Neural progenitor cell (in vitro differentiated cells): ENCODE measurements at regions not wholly inside any gene's neighbourhood (a gene's known extent, or its start where the extent isn't known, plus 50 kb on each side); places are given as distances from the start of the nearest gene placed in this dataset.

Experiments
- DNase-seq: peaks from one replicate; pipeline ENCODE4 v3.0.0-alpha.2; 2016; ENCODE audit warnings: low spot score
- H2AFZ ChIP-seq: fragments of 200-600 bp; sonication (generic); replicated peaks from 2 replicates; pipeline ENCODE4 v1.6.1; 2016; ENCODE audit warnings: antibody characterized with exemption
- H3F3A ChIP-seq: fragments of 200-600 bp; sonication (generic); 2 replicates; pipeline ENCODE4 v1.6.1; 2016; ENCODE audit warnings: antibody characterized with exemption, low read depth
- H3K27ac ChIP-seq: fragments of 200-600 bp; sonication (generic); 2 replicates; pipeline ENCODE4 v1.5.1; 2016; ENCODE audit warnings: mild to moderate bottlenecking
- H3K27me3 ChIP-seq: fragments of 200-600 bp; sonication (generic); 2 replicates; pipeline ENCODE4 v1.6.1; 2016; ENCODE audit warnings: mild to moderate bottlenecking, moderate library complexity
- H3K36me3 ChIP-seq: fragments of 200-600 bp; sonication (generic); 2 replicates; pipeline ENCODE4 v1.5.1; 2016
- H3K4me1 ChIP-seq: fragments of 200-600 bp; sonication (generic); 2 replicates; pipeline ENCODE4 v1.6.1; 2016; ENCODE audit warnings: mixed run types
- H3K4me2 ChIP-seq: fragments of 200-600 bp; sonication (generic); 2 replicates; pipeline ENCODE4 v1.6.1; 2016
- H3K4me3 ChIP-seq: fragments of 200-600 bp; sonication (generic); 2 replicates; pipeline ENCODE4 v1.5.1; 2016
- H3K79me2 ChIP-seq: fragments of 200-600 bp; sonication (generic); 2 replicates; pipeline ENCODE4 v1.6.1; 2016; ENCODE audit warnings: low read depth
- H3K9ac ChIP-seq: fragments of 200-600 bp; sonication (generic); 2 replicates; pipeline ENCODE4 v1.6.1; 2016
- H3K9me3 ChIP-seq: fragments of 200-600 bp; sonication (generic); 2 replicates; pipeline ENCODE4 v1.5.1; 2016; ENCODE audit warnings: low read depth
- H4K20me1 ChIP-seq: fragments of 200-600 bp; sonication (generic); 2 replicates; pipeline ENCODE4 v1.6.1; 2016; ENCODE audit warnings: low read depth
- H3K27ac Mint-ChIP-seq: 3 replicates; pipeline ENCODE4 v1.8.0; 2021; ENCODE audit warnings: mixed read lengths
- H3K27me3 Mint-ChIP-seq: 2 replicates; pipeline ENCODE4 v1.8.0; 2022; ENCODE audit warnings: low read depth, mild to moderate bottlenecking, inconsistent platforms, moderate library complexity, mixed read lengths; ENCODE audit not compliant: insufficient read depth
- H3K36me3 Mint-ChIP-seq: 3 replicates; pipeline ENCODE4 v1.8.0; 2021; ENCODE audit warnings: mixed read lengths
- H3K4me1 Mint-ChIP-seq: 3 replicates; pipeline ENCODE4 v1.8.0; 2021; ENCODE audit warnings: mixed read lengths
- H3K4me3 Mint-ChIP-seq: 3 replicates; pipeline ENCODE4 v1.8.0; 2021; ENCODE audit warnings: mild to moderate bottlenecking, moderate library complexity, mixed read lengths
- H3K9me3 Mint-ChIP-seq: 3 replicates; pipeline ENCODE4 v1.8.0; 2020; ENCODE audit warnings: mixed read lengths
- EZH2 ChIP-seq: fragments of 200-600 bp; sonication (generic); IDR thresholded peaks from 2 replicates; pipeline ENCODE4 v1.6.1; 2017; ENCODE audit warnings: antibody characterized with exemption, mild to moderate bottlenecking, moderate library complexity
- EZH2phosphoT487 ChIP-seq: fragments of 200-600 bp; sonication (generic); IDR thresholded peaks from 2 replicates; pipeline ENCODE4 v1.6.1; 2017; ENCODE audit warnings: antibody characterized with exemption
- TF ChIP-seq, protein P1 (sequence below): fragments of 200-600 bp; sonication (generic); IDR thresholded peaks from 2 replicates; pipeline ENCODE4 v1.5.1; 2017; ENCODE audit warnings: antibody characterized with exemption, mild to moderate bottlenecking

DNA sequence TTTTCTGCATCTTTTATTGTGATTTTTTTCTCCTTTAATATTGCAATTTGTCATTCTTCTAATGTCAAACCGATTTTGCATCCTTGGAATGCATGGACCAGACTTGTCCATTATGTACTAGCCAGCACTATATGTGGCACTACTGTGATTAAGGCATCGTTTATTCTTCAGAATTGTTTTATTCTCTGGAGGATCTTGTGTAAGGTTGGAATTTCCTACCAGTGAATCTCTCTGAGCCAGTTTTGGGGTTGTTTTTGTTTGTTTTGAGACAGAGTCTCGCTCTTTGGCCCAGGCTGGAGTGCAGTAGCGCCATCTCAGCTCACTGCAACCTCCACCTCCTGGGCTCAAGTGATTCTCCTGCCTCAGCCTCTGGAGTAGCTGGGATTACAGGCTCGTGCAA is 58.5 kb downstream of the IGLL5 start:
- H3K4me3 Mint-ChIP-seq: no peak overlapping the region
- no peak overlapping the region for H3K27ac Mint-ChIP-seq
- DNase-seq: no peak
- H3K4me1 Mint-ChIP-seq: peaks cover 10% of the 10 kb centered on the region
- Histone ChIP-seq H3K4me2 (no peak overlapping the region), H3K27ac (no peak overlapping the region), H3K79me2 (no peaks in the 10 kb centered on the region), H2AFZ (no peak overlapping the region), H3K4me3 (no peak overlapping the region), H4K20me1 (no peaks in the 10 kb centered on the region), H3K9ac (no peak overlapping the region), H3F3A (no peaks in the 10 kb centered on the region), H3K9me3 (no peaks in the 10 kb centered on the region), H3K27me3 (peaks cover 48% of the 10 kb centered on the region), H3K36me3 (no peaks in the 10 kb centered on the region), H3K4me1 (no peaks in the 10 kb centered on the region)
- TF ChIP-seq EZH2phosphoT487 (no peak), EZH2 (no peak)
- TF ChIP-seq, protein P1, sequence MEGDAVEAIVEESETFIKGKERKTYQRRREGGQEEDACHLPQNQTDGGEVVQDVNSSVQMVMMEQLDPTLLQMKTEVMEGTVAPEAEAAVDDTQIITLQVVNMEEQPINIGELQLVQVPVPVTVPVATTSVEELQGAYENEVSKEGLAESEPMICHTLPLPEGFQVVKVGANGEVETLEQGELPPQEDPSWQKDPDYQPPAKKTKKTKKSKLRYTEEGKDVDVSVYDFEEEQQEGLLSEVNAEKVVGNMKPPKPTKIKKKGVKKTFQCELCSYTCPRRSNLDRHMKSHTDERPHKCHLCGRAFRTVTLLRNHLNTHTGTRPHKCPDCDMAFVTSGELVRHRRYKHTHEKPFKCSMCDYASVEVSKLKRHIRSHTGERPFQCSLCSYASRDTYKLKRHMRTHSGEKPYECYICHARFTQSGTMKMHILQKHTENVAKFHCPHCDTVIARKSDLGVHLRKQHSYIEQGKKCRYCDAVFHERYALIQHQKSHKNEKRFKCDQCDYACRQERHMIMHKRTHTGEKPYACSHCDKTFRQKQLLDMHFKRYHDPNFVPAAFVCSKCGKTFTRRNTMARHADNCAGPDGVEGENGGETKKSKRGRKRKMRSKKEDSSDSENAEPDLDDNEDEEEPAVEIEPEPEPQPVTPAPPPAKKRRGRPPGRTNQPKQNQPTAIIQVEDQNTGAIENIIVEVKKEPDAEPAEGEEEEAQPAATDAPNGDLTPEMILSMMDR: no peak
- H3K9me3 Mint-ChIP-seq: no peaks in the 10 kb centered on the region
- H3K27me3 Mint-ChIP-seq: peaks cover 7% of the 10 kb centered on the region
- no peaks in the 10 kb centered on the region for H3K36me3 Mint-ChIP-seq

DNA sequence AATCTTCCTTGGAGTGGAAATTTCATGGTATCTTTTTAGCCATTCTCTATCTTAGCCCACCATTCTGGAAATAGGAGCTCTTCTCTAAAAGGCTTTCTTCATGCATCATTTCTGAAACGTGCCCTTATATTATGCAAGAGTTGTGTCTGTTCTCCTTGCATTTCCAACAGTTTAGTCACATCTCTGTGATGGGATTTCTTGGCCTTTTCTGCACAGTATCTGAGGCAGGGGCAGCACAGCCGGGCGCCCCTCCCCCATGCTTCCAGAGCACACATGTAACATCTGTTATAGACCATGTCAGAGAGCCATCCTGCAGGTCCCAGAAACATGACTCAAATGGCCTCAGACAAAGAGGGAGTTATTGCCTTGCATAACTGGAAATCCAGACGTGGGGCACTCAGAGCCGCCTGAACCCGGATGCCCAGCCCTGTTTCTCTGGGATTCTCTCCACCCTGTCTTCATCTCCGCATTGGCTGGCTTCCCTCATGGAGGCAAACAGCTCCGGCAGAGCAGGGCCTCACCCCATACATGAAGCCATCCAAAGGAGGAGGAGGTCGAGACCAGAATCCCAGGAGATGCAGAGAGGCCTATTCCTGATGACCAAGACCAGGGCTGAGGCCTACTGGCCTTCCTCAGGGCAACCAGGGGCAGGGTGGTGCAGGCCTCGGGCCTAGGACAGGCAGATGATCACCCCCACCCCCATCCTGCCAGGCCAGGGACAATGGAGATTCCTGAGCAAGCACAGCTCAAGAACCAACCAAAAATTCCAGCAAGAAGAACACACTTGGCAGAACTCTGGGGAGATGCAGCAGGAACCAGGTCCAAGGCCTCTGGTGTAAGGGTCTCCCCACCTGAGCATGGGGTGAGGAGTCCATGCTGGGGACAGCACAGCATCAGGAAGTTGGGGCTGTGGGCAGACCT is 61.3 kb downstream of the IGLL5 start:
- H3K36me3 ChIP-seq: no peaks in the 10 kb centered on the region
- Mint-ChIP-seq H3K4me3 (no peak overlapping the region), H3K36me3 (no peaks in the 10 kb centered on the region), H3K27me3 (peaks cover 21% of the 10 kb centered on the region), H3K27ac (no peak overlapping the region), H3K9me3 (peaks cover 6% of the 10 kb centered on the region), H3K4me1 (peaks cover 18% of the 10 kb centered on the region)
- H4K20me1 ChIP-seq: no peaks in the 10 kb centered on the region
- H3K4me1 ChIP-seq: peaks cover 9% of the 10 kb centered on the region
- no peaks in the 10 kb centered on the region for H3K79me2 ChIP-seq
- no peak for DNase-seq
- no peak overlapping the region for H3K4me3 ChIP-seq
- TF ChIP-seq EZH2 (no peak), EZH2phosphoT487 (no peak)
- TF ChIP-seq, protein P1: no peak
- peaks cover 73% of the 10 kb centered on the region for H3K27me3 ChIP-seq
- H3K27ac ChIP-seq: no peak overlapping the region
- no peaks in the 10 kb centered on the region for H3K9me3 ChIP-seq
- H3K4me2 ChIP-seq: no peak overlapping the region
- H3F3A ChIP-seq: peaks cover 7% of the 10 kb centered on the region
- no peak overlapping the region for H2AFZ ChIP-seq
- no peak overlapping the region for H3K9ac ChIP-seq

DNA sequence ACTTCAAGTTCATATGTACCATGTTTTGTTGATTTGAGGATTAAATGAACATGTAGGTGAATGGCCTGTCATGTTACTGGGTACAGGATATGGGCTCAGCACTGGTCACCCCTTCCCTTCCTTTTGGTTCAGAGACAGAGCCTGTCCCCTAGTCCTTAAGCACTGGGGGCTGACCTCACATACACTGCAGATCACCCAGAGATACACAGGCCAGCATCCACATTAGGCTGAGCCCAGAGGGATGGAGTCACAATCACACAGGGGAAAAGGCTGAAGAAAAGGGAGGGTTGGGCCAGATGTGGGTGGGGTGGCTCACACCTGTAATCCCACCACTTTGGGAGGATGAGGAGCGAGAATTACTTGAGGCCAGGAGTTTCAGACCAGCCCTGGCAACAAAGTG is 62.3 kb downstream of the IGLL5 start:
- peaks cover 25% of the 10 kb centered on the region for H3K4me1 Mint-ChIP-seq
- DNase-seq: no peak
- Histone ChIP-seq H3F3A (peaks cover 14% of the 10 kb centered on the region), H3K27me3 (peaks cover 77% of the 10 kb centered on the region), H3K4me3 (no peak overlapping the region), H3K4me2 (no peak overlapping the region), H3K79me2 (no peaks in the 10 kb centered on the region), H3K9me3 (no peaks in the 10 kb centered on the region), H4K20me1 (no peaks in the 10 kb centered on the region), H3K9ac (no peak overlapping the region), H3K27ac (no peak overlapping the region), H3K36me3 (no peaks in the 10 kb centered on the region), H2AFZ (no peak overlapping the region), H3K4me1 (peaks cover 12% of the 10 kb centered on the region)
- no peak overlapping the region for H3K27ac Mint-ChIP-seq
- H3K27me3 Mint-ChIP-seq: peaks cover 24% of the 10 kb centered on the region
- H3K4me3 Mint-ChIP-seq: no peak overlapping the region
- no peaks in the 10 kb centered on the region for H3K36me3 Mint-ChIP-seq
- H3K9me3 Mint-ChIP-seq: peaks cover 6% of the 10 kb centered on the region
- TF ChIP-seq EZH2phosphoT487: no peak
- TF ChIP-seq, protein P1: no peak
- TF ChIP-seq EZH2: no peak
